IMR-90 (cell line): ENCODE measurements at regions not wholly inside any gene's neighbourhood (a gene's known extent, or its start where the extent isn't known, plus 50 kb on each side); places are given as distances from the start of the nearest gene placed in this dataset.

Source experiments
- ATAC-seq: fragments of 200-7000 bp; cut with Tn5 transposase; 2 replicates; pipeline ENCODE4 v1.9.1; 2020; ENCODE audit warnings: low read depth, mild to moderate bottlenecking, moderate library complexity
- BruUV-seq: library from RNA; stranded (reverse); fragments of 400-500 nt; replicated peaks from 2 replicates; lab custom pipeline; 2021; lab: Mats Ljungman, UMichigan
- CTCF ChIA-PET: fragments of 300-600 bp; formaldehyde crosslinking; extraction: SDS; loops from one replicate; lab custom pipeline; 2021; ENCODE audit warnings: antibody characterized with exemption; lab: Yijun Ruan, JAX
- POLR2A ChIA-PET: fragments of 300-600 bp; sonication (Branson Sonifier 250); formaldehyde crosslinking; loops from one replicate; lab custom pipeline; 2022; ENCODE audit warnings: antibody characterized with exemption; ENCODE audit not compliant: unreplicated experiment; lab: Charles Lee
- DNase-seq: peaks from one replicate; pipeline ENCODE4 v3.0.0; 2013
- H2AFZ ChIP-seq: replicated peaks from 2 replicates; pipeline ENCODE3; 2013; ENCODE audit warnings: low read length, mild to moderate bottlenecking; ENCODE audit not compliant: poor library complexity
- H2AK5ac ChIP-seq: 2 replicates; pipeline ENCODE4 v1.6.1; 2013; ENCODE audit warnings: low read depth, low read length, inconsistent platforms
- H2AK9ac ChIP-seq: replicated peaks from 2 replicates; pipeline ENCODE3; 2013; ENCODE audit warnings: mild to moderate bottlenecking, low read depth, low read length, moderate library complexity; ENCODE audit not compliant: poor library complexity
- H2BK120ac ChIP-seq: 2 replicates; pipeline ENCODE4 v1.6.1; 2013; ENCODE audit warnings: low read depth, low read length, inconsistent platforms
- H2BK15ac ChIP-seq: 3 replicates; pipeline ENCODE4 v1.6.1; 2013; ENCODE audit warnings: low read depth, low read length, inconsistent platforms
- H2BK20ac ChIP-seq: 2 replicates; pipeline ENCODE4 v1.6.1; 2013; ENCODE audit warnings: low read depth, mild to moderate bottlenecking, inconsistent platforms, low read length, moderate library complexity
- H2BK5ac ChIP-seq: 2 replicates; pipeline ENCODE4 v1.6.1; 2013; ENCODE audit warnings: mild to moderate bottlenecking, low read depth, low read length, inconsistent platforms; ENCODE audit not compliant: poor library complexity, severe bottlenecking
- H3K14ac ChIP-seq: replicated peaks from 2 replicates; pipeline ENCODE4 v1.6.1; 2013; ENCODE audit warnings: low read depth, low read length, inconsistent platforms
- H3K18ac ChIP-seq: 2 replicates; pipeline ENCODE4 v1.6.1; 2013; ENCODE audit warnings: low read depth, low read length, control low read depth
- H3K23ac ChIP-seq: 2 replicates; pipeline ENCODE4 v1.6.1; 2013; ENCODE audit warnings: low read depth, low read length, inconsistent platforms
- H3K27ac ChIP-seq: 2 replicates; pipeline ENCODE4 v1.5.1; 2013; ENCODE audit warnings: mild to moderate bottlenecking, control low read depth, low read length; ENCODE audit not compliant: insufficient read depth
- H3K27me3 ChIP-seq: 2 replicates; pipeline ENCODE4 v1.6.1; 2013; ENCODE audit warnings: low read length; ENCODE audit not compliant: control insufficient read depth, insufficient read depth
- H3K36me3 ChIP-seq: 2 replicates; pipeline ENCODE4 v1.6.1; 2013; ENCODE audit warnings: low read length, mixed read lengths; ENCODE audit not compliant: control insufficient read depth, insufficient read depth
- H3K4ac ChIP-seq: 2 replicates; pipeline ENCODE4 v1.6.1; 2013; ENCODE audit warnings: low read depth, low read length, inconsistent platforms
- H3K4me1 ChIP-seq: 2 replicates; pipeline ENCODE4 v1.6.1; 2013; ENCODE audit warnings: low read length, mixed read lengths; ENCODE audit not compliant: control insufficient read depth, insufficient read depth
- H3K4me2 ChIP-seq: 2 replicates; pipeline ENCODE4 v1.6.1; 2013; ENCODE audit warnings: low read depth, mild to moderate bottlenecking, control low read depth, low read length, moderate library complexity
- H3K4me3 ChIP-seq: 2 replicates; pipeline ENCODE4 v1.5.1; 2013; ENCODE audit warnings: low read depth, mild to moderate bottlenecking, control low read depth, low read length, moderate library complexity; ENCODE audit not compliant: insufficient read depth
- H3K56ac ChIP-seq: 2 replicates; pipeline ENCODE4 v1.6.1; 2013; ENCODE audit warnings: low read length, inconsistent platforms; ENCODE audit not compliant: insufficient read depth; ENCODE audit errors: extremely low read depth
- H3K79me1 ChIP-seq, 2 experiments: 2 replicates each; pipeline ENCODE4 v1.6.1; 2013; ENCODE audit warnings: low read length in 2 of 2, inconsistent platforms in 1 of 2, low read depth in 1 of 2
- H3K9ac ChIP-seq: 2 replicates; pipeline ENCODE4 v1.6.1; 2013; ENCODE audit warnings: low read depth, low read length, control low read depth
- H3K9me1 ChIP-seq: 2 replicates; pipeline ENCODE4 v1.6.1; 2013; ENCODE audit warnings: low read length, inconsistent platforms; ENCODE audit not compliant: insufficient read depth
- H3K9me3 ChIP-seq: 2 replicates; pipeline ENCODE4 v1.6.1; 2013; ENCODE audit warnings: low read length; ENCODE audit not compliant: control insufficient read depth, insufficient read depth
- H4K20me1 ChIP-seq: 2 replicates; pipeline ENCODE4 v1.6.1; 2013; ENCODE audit warnings: low read length, inconsistent platforms; ENCODE audit not compliant: insufficient read depth
- H4K5ac ChIP-seq: 2 replicates; pipeline ENCODE4 v1.6.1; 2013; ENCODE audit warnings: mild to moderate bottlenecking, low read depth, low read length, control low read depth
- H4K8ac ChIP-seq, 2 experiments: 2 replicates each; pipeline ENCODE4 v1.6.1; 2013; ENCODE audit warnings: low read depth in 2 of 2, low read length in 2 of 2, control low read depth in 1 of 2, inconsistent platforms in 1 of 2
- H4K91ac ChIP-seq: 2 replicates; pipeline ENCODE4 v1.6.1; 2013; ENCODE audit warnings: low read depth, low read length, inconsistent platforms; ENCODE audit not compliant: insufficient read depth
- BHLHE40 ChIP-seq: fragments of 150-350 bp; IDR thresholded peaks from 2 replicates; pipeline ENCODE4 v1.6.1; 2016; ENCODE audit warnings: mild to moderate bottlenecking, low read depth, low read length
- CEBPB ChIP-seq: IDR thresholded peaks from 2 replicates; pipeline ENCODE4 v1.6.1; 2012; ENCODE audit warnings: low read depth, low read length, improper control_type of control experiment
- CHD1 ChIP-seq: IDR thresholded peaks from 2 replicates; pipeline ENCODE4 v1.6.1; 2012; ENCODE audit warnings: low read depth, low read length, improper control_type of control experiment
- CTCF ChIP-seq: conservative IDR thresholded peaks from 2 replicates; pipeline ENCODE4 v1.5.1; 2012; ENCODE audit warnings: mild to moderate bottlenecking, low read depth, low read length, improper control_type of control experiment
- ELK1 ChIP-seq: fragments of 150-350 bp; IDR thresholded peaks from 2 replicates; pipeline ENCODE4 v1.6.1; 2016; ENCODE audit warnings: low read depth, mild to moderate bottlenecking, low read length, moderate library complexity, borderline replicate concordance
- FOS ChIP-seq: fragments of 150-350 bp; IDR thresholded peaks from 2 replicates; pipeline ENCODE4 v1.6.1; 2016; ENCODE audit warnings: low read depth, low read length
- MAFK ChIP-seq: IDR thresholded peaks from 2 replicates; pipeline ENCODE4 v1.6.1; 2012; ENCODE audit warnings: low read depth, low read length, improper control_type of control experiment
- MAZ ChIP-seq: IDR thresholded peaks from 2 replicates; pipeline ENCODE4 v1.6.1; 2012; ENCODE audit warnings: low read depth, mild to moderate bottlenecking, low read length, improper control_type of control experiment, moderate library complexity, borderline replicate concordance
- MXI1 ChIP-seq: IDR thresholded peaks from 2 replicates; pipeline ENCODE4 v1.6.1; 2012; ENCODE audit warnings: low read depth, mild to moderate bottlenecking, low read length, moderate library complexity, borderline replicate concordance
- NFE2L2 ChIP-seq: fragments of 150-350 bp; IDR thresholded peaks from 2 replicates; pipeline ENCODE4 v1.6.1; 2016; ENCODE audit warnings: low read depth, mild to moderate bottlenecking, low read length
- POLR2A ChIP-seq: IDR thresholded peaks from 2 replicates; pipeline ENCODE4 v1.6.1; 2012; ENCODE audit warnings: mild to moderate bottlenecking, low read depth, low read length
- RAD21 ChIP-seq: IDR thresholded peaks from 2 replicates; pipeline ENCODE4 v1.6.1; 2012; ENCODE audit warnings: low read length, improper control_type of control experiment
- RCOR1 ChIP-seq: IDR thresholded peaks from 2 replicates; pipeline ENCODE4 v1.6.1; 2012; ENCODE audit warnings: mild to moderate bottlenecking, low read length, improper control_type of control experiment; ENCODE audit not compliant: insufficient replicate concordance
- RFX5 ChIP-seq: IDR thresholded peaks from 2 replicates; pipeline ENCODE4 v1.8.0; 2012; ENCODE audit warnings: low read depth, mild to moderate bottlenecking, low read length, moderate library complexity
- SMC3 ChIP-seq: fragments of 150-350 bp; IDR thresholded peaks from 2 replicates; pipeline ENCODE4 v1.6.1; 2016; ENCODE audit warnings: low read depth, mild to moderate bottlenecking, antibody characterized with exemption, low read length, moderate library complexity
- USF2 ChIP-seq: fragments of 150-350 bp; IDR thresholded peaks from 2 replicates; pipeline ENCODE4 v1.6.1; 2017; ENCODE audit warnings: mild to moderate bottlenecking, antibody characterized with exemption, low read length, low read depth
- WGBS, 2 experiments: methylation state at CpG; one replicate each; pipeline versions ENCODE4 v1.1.5 to v1.1.7; 2013; ENCODE audit warnings: missing lambda C conversion rate in 2 of 2; ENCODE audit not compliant: insufficient read length in 1 of 2; ENCODE audit errors: extremely low coverage in 2 of 2; 5-methylcytosine and 5-hydroxymethylcytosine counted together
- dilution Hi-C: fragments of 300-500 bp; cut with HindIII; formaldehyde crosslinking; loops from one replicate; pipeline ENCODE4 v1.14.3; 2018; ENCODE audit warnings: low sequenced_read_pairs; ENCODE audit not compliant: unreplicated experiment
- in situ Hi-C: fragments of 300-500 bp; cut with MboI; formaldehyde crosslinking; loops from 3 replicates; pipeline ENCODE4 v1.14.3; 2019; ENCODE audit warnings: low sequenced_read_pairs, inconsistent platforms, mixed read lengths
- intact Hi-C: fragments of 100-400 bp; cut with micrococcal nuclease; formaldehyde crosslinking; loops from 2 replicates; pipeline ENCODE4 v1.10.0; 2022

GRCh38 chr3:163328680-163329079 lies 1749.6 kb downstream of the SI start:
- no peak overlapping the region for H4K8ac ChIP-seq
- H2AK5ac ChIP-seq: no peak overlapping the region
- no peak overlapping the region for H4K5ac ChIP-seq
- WGBS, 2 experiments: 82% methylated on average over 3 of the region's 7 CpGs; no CpG with 5 or more reads in 1 of the 2 experiments
- DNase-seq: no peak
- no peaks in the 10 kb centered on the region for H3K36me3 ChIP-seq
- H3K9me3 ChIP-seq: peaks cover 14% of the 10 kb centered on the region; the same call in 1 of the 2 replicates
- no peak overlapping the region for H3K27ac ChIP-seq
- H3K9me1 ChIP-seq: no peaks in the 10 kb centered on the region
- H3K79me1 ChIP-seq: no peaks in the 10 kb centered on the region
- H3K4me1 ChIP-seq: no peaks in the 10 kb centered on the region
- H3K4me3 ChIP-seq: no peak overlapping the region
- intact Hi-C loops (no loop called here), dilution Hi-C loops (no loop called here), in situ Hi-C loops (no loop called here)
- no peak overlapping the region for H3K4ac ChIP-seq
- ChIA-PET POLR2A (no interaction called here), CTCF (no interaction called here)
- H3K9ac ChIP-seq: no peak overlapping the region
- no peaks in the 10 kb centered on the region for H3K27me3 ChIP-seq
- no peak overlapping the region for H2BK15ac ChIP-seq
- H3K23ac ChIP-seq: no peak overlapping the region
- no TSS peak for BruUV-seq
- no peak overlapping the region for H3K4me2 ChIP-seq
- ATAC-seq: no peak
- H2AFZ ChIP-seq: no peak overlapping the region
- H2BK120ac ChIP-seq: no peak overlapping the region
- H4K91ac ChIP-seq: no peak overlapping the region
- no peak overlapping the region for H3K56ac ChIP-seq
- no peak overlapping the region for H2BK20ac ChIP-seq
- no peaks in the 10 kb centered on the region for H4K20me1 ChIP-seq
- H3K14ac ChIP-seq: no peak overlapping the region
- H2BK5ac ChIP-seq: no peak overlapping the region
- no peak overlapping the region for H2AK9ac ChIP-seq
- TF ChIP-seq MXI1 (no peak), RCOR1 (no peak), RFX5 (no peak), ELK1 (no peak), RAD21 (no peak), BHLHE40 (no peak), MAZ (no peak), CEBPB (no peak), FOS (no peak), SMC3 (no peak), MAFK (no peak), POLR2A (no peak), USF2 (no peak), CTCF (no peak), CHD1 (no peak), NFE2L2 (no peak)
- no peak overlapping the region for H3K18ac ChIP-seq
